ENCODE measurements at regions not wholly inside any gene's neighbourhood (a gene's known extent, or its start where the extent isn't known, plus 50 kb on each side); places are given as distances from the start of the nearest gene placed in this dataset.

DNA sequence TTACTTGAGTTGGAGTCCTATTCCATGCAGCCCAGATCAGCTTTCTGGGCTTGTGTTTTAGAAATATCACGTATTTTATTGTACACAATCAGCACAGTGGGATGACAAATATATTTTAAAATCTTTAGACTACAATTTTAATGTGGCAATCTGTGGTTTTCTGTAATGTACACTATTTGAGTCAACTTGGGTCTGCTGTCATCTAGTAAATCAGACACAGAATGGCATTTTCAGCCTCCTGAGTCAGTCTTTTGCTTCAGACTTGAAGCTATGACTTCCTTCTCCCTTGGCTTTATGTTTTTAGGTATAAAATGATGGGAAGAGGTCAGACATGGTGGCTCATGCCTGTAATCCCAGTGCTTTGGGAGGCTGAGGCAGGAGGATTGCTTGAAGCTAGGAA, 232.1 kb downstream of the NECTIN3 start (continued):
- TF ChIP-seq GABPA (IDR thresholded peaks at IDR 0.05 in 1 of 2, conservative IDR thresholded peaks at IDR 0.05 in 1 of 2) (no peak), HNF4G (IDR thresholded peaks at IDR 0.05) (no peak), TAF1 (conservative IDR thresholded peaks at IDR 0.05) (no peak), MAX (IDR thresholded peaks at IDR 0.05) (no peak), RAD21 (IDR thresholded peaks at IDR 0.05) (no peak), RXRA (IDR thresholded peaks at IDR 0.05) (no peak), FOXA1 (IDR thresholded peaks at IDR 0.05) (no peak), JUND (IDR thresholded peaks at IDR 0.05) (no peak), YY1 (IDR thresholded peaks at IDR 0.05) (no peak)
- TF ChIP-seq, protein P1, sequence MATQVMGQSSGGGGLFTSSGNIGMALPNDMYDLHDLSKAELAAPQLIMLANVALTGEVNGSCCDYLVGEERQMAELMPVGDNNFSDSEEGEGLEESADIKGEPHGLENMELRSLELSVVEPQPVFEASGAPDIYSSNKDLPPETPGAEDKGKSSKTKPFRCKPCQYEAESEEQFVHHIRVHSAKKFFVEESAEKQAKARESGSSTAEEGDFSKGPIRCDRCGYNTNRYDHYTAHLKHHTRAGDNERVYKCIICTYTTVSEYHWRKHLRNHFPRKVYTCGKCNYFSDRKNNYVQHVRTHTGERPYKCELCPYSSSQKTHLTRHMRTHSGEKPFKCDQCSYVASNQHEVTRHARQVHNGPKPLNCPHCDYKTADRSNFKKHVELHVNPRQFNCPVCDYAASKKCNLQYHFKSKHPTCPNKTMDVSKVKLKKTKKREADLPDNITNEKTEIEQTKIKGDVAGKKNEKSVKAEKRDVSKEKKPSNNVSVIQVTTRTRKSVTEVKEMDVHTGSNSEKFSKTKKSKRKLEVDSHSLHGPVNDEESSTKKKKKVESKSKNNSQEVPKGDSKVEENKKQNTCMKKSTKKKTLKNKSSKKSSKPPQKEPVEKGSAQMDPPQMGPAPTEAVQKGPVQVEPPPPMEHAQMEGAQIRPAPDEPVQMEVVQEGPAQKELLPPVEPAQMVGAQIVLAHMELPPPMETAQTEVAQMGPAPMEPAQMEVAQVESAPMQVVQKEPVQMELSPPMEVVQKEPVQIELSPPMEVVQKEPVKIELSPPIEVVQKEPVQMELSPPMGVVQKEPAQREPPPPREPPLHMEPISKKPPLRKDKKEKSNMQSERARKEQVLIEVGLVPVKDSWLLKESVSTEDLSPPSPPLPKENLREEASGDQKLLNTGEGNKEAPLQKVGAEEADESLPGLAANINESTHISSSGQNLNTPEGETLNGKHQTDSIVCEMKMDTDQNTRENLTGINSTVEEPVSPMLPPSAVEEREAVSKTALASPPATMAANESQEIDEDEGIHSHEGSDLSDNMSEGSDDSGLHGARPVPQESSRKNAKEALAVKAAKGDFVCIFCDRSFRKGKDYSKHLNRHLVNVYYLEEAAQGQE (IDR thresholded peaks at IDR 0.05), result no peak

GRCh38 chr3:111307676-111308075, 234.3 kb upstream of the CD96 start:
- no peak for DNase-seq (ENCODE audit: low spot score)
- Histone ChIP-seq H3K27ac (ENCODE audit: low read depth in 1 of 2, low read length in 2 of 2) (no peak overlapping the region), H3K9me3 (ENCODE audit: control insufficient read depth in 4 of 4, low read length in 3 of 4) (no peaks in the 10 kb centered on the region), H3K9ac (ENCODE audit: low read depth in 1 of 2, low read length in 2 of 2) (no peak overlapping the region), H3K4me3 (ENCODE audit: low read depth in 1 of 3, low read length in 3 of 3) (no peak overlapping the region), H3K27me3 (ENCODE audit: control insufficient read depth in 4 of 4, insufficient read depth in 4 of 4, low read length in 3 of 4) (no peaks in the 10 kb centered on the region), H3K36me3 (ENCODE audit: control insufficient read depth in 4 of 4, insufficient read depth in 3 of 4, low read depth in 1 of 4, low read length in 3 of 4) (no peaks in the 10 kb centered on the region), H3K4me1 (ENCODE audit: control insufficient read depth in 4 of 4, insufficient read depth in 4 of 4, low read length in 3 of 4) (peaks cover 0 to 2% (median 0%) of the 10 kb centered on the region in 4 donors)
- 87% methylated on average over 1 of the region's 1 CpG for WGBS
- TF ChIP-seq CTCF (IDR thresholded peaks at IDR 0.05; ENCODE audit: low read depth, low read length, missing input control), result no peak
- no peak for TF ChIP-seq YY1 (IDR thresholded peaks at IDR 0.05)
- TF ChIP-seq TAF1 (conservative IDR thresholded peaks at IDR 0.05), result no peak
- no peak for TF ChIP-seq SP1 (IDR thresholded peaks at IDR 0.05)
- TF ChIP-seq NR2F2 (IDR thresholded peaks at IDR 0.05), result no peak
- TF ChIP-seq, protein P1 (IDR thresholded peaks at IDR 0.05), result no peak
- TF ChIP-seq HNF4G (IDR thresholded peaks at IDR 0.05), result no peak
- no peak for TF ChIP-seq HNF4A (conservative IDR thresholded peaks at IDR 0.05)
- no peak for TF ChIP-seq ATF3 (IDR thresholded peaks at IDR 0.05)
- no peak for TF ChIP-seq FOXA2 (IDR thresholded peaks at IDR 0.05)
